22Rv1 (cell line): ENCODE measurements at regions not wholly inside any gene's neighbourhood (a gene's known extent, or its start where the extent isn't known, plus 50 kb on each side); places are given as distances from the start of the nearest gene placed in this dataset.

ENCODE experiments used
- ZFX ChIP-seq: fragments of 450-650 bp; IDR thresholded peaks from 2 replicates; pipeline ENCODE4 v1.6.1; 2017; ENCODE audit warnings: antibody characterized with exemption, borderline replicate concordance
- TF ChIP-seq, protein P1 (sequence below): fragments of 450-650 bp; IDR thresholded peaks from 2 replicates; pipeline ENCODE4 v1.5.1; 2017; ENCODE audit warnings: mild to moderate bottlenecking

DNA sequence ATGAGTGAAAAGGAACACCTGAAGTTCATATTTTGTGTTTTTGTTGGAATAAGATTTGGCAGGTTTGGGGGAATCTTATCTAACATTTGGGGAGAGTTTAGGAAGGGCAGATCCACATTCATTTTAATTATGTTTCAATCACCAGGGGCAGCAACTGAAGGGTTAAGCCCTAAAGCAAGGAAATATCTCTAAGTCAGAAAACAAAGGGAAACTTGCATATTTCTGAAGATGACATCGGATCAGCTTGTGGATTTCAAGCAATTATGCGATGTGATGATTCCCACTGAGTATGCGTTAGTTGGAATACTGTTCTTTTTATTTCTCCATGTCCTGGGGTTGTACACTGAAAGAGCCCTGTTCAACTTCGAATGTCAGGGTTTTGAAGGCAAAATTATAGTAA, 59.8 kb upstream of the NFIB start:
- TF ChIP-seq, protein P1, sequence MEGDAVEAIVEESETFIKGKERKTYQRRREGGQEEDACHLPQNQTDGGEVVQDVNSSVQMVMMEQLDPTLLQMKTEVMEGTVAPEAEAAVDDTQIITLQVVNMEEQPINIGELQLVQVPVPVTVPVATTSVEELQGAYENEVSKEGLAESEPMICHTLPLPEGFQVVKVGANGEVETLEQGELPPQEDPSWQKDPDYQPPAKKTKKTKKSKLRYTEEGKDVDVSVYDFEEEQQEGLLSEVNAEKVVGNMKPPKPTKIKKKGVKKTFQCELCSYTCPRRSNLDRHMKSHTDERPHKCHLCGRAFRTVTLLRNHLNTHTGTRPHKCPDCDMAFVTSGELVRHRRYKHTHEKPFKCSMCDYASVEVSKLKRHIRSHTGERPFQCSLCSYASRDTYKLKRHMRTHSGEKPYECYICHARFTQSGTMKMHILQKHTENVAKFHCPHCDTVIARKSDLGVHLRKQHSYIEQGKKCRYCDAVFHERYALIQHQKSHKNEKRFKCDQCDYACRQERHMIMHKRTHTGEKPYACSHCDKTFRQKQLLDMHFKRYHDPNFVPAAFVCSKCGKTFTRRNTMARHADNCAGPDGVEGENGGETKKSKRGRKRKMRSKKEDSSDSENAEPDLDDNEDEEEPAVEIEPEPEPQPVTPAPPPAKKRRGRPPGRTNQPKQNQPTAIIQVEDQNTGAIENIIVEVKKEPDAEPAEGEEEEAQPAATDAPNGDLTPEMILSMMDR: no peak
- TF ChIP-seq ZFX: no peak
